Transverse colon (tissue), 4 donors: ENCODE measurements at regions not wholly inside any gene's neighbourhood (a gene's known extent, or its start where the extent isn't known, plus 50 kb on each side); places are given as distances from the start of the nearest gene placed in this dataset.

Experiments
- EP300 ChIP-seq: sonication (generic); formaldehyde crosslinking; IDR thresholded peaks from one replicate; pipeline ENCODE4 v1.6.1; 2017; ENCODE audit warnings: antibody characterized with exemption, low read depth
- POLR2A ChIP-seq: fragments of 450-650 bp; IDR thresholded peaks from one replicate; pipeline ENCODE4 v1.6.1; 2016; ENCODE audit warnings: antibody characterized with exemption, mild to moderate bottlenecking, moderate library complexity
- POLR2AphosphoS5 ChIP-seq, 3 donors: sonication (generic); formaldehyde crosslinking; IDR thresholded peaks; one replicate each; pipeline ENCODE4 v1.6.1; 2016; ENCODE audit warnings: antibody characterized with exemption in 3 of 3
- TF ChIP-seq, protein P1 (sequence below), 5 experiments: fragments of 200-600 bp in 3 of 5; fragments of 450-650 bp in 2 of 5; sonication (generic) in 3 of 5; IDR thresholded peaks; 1 replicate in 2 of 5; 2 replicates in 3 of 5; pipeline ENCODE4 v1.5.1; 2016 to 2017; ENCODE audit warnings: antibody characterized with exemption in 5 of 5, inconsistent platforms in 3 of 5, mild to moderate bottlenecking in 2 of 5, moderate library complexity in 1 of 5

- TF ChIP-seq, protein P1, sequence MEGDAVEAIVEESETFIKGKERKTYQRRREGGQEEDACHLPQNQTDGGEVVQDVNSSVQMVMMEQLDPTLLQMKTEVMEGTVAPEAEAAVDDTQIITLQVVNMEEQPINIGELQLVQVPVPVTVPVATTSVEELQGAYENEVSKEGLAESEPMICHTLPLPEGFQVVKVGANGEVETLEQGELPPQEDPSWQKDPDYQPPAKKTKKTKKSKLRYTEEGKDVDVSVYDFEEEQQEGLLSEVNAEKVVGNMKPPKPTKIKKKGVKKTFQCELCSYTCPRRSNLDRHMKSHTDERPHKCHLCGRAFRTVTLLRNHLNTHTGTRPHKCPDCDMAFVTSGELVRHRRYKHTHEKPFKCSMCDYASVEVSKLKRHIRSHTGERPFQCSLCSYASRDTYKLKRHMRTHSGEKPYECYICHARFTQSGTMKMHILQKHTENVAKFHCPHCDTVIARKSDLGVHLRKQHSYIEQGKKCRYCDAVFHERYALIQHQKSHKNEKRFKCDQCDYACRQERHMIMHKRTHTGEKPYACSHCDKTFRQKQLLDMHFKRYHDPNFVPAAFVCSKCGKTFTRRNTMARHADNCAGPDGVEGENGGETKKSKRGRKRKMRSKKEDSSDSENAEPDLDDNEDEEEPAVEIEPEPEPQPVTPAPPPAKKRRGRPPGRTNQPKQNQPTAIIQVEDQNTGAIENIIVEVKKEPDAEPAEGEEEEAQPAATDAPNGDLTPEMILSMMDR (IDR thresholded peaks at IDR 0.05): no peak
- no peak for TF ChIP-seq POLR2AphosphoS5 (IDR thresholded peaks at IDR 0.05)
- no peak for TF ChIP-seq POLR2A
- no peak for TF ChIP-seq EP300
Observed at GRCh38 chr9:115691693-115692092, 461.9 kb upstream of the PAPPA start.
